GM12891 (cell line): ENCODE measurements at regions not wholly inside any gene's neighbourhood (a gene's known extent, or its start where the extent isn't known, plus 50 kb on each side); places are given as distances from the start of the nearest gene placed in this dataset.

Source experiments
- PAX5 ChIP-seq: IDR thresholded peaks from 2 replicates; pipeline ENCODE4 v1.6.1; 2011; ENCODE audit warnings: low read length, moderate library complexity, mild to moderate bottlenecking; ENCODE audit not compliant: insufficient read depth, severe bottlenecking
- POLR2A ChIP-seq: IDR thresholded peaks from 2 replicates; pipeline ENCODE4 v1.6.1; 2011; ENCODE audit warnings: low read depth, low read length, control low read depth
- POLR2AphosphoS5 ChIP-seq: IDR thresholded peaks from 2 replicates; pipeline ENCODE4 v1.6.1; 2011; ENCODE audit warnings: low read depth, low read length, control low read depth
- TAF1 ChIP-seq: IDR thresholded peaks from 2 replicates; pipeline ENCODE4 v1.6.1; 2011; ENCODE audit warnings: low read depth, low read length, control low read depth

GRCh38 chrX:83630662-83631061, 122.6 kb downstream of the POU3F4 start:
- TF ChIP-seq TAF1: no peak
- TF ChIP-seq PAX5: no peak
- TF ChIP-seq POLR2A: no peak
- no peak for TF ChIP-seq POLR2AphosphoS5
